TTC549 (cell line): ENCODE measurements at regions not wholly inside any gene's neighbourhood (a gene's known extent, or its start where the extent isn't known, plus 50 kb on each side); places are given as distances from the start of the nearest gene placed in this dataset.

Experiments
- FAIRE-seq: peaks from 2 replicates; lab custom pipeline; 2012; peaks lifted over from hg19 to GRCh38; lab: Jason Lieb, UNC

DNA sequence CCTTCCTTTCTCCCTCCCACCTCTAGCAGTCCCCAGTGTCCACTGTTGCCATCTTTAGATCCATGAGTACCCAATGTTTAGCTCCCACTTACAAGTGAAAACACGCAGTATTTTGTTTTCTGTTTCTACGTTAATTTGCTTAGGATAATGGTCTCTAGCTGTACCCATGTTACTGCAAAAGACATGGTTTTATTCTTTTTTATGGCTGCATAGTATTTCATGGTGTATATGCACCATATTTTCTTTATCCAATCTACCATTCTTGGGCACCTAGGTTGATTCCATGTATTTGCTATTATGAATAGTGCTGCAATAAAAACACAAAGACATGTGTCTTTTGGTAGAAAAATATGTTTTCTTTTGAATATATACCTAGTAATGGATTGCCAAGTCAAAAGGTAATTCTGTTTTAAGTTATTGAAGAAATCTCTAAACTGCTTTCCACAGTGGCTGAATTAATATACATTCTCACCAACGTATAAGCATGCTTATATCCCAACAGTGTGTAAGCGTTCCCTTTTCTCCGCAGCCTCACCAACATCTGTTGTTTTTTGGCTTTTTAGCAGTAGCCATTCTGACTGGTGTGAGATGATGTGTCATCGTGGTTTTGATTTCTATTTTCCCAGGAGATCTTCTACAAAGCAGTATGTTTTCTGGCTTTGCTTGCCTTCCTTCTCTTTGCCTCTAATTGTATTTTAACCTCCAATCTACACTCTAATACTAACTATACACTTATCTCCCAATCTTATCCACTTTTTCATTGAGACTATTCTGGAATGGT, 179.5 kb upstream of the PHF14 start:
- no peak for FAIRE-seq

DNA sequence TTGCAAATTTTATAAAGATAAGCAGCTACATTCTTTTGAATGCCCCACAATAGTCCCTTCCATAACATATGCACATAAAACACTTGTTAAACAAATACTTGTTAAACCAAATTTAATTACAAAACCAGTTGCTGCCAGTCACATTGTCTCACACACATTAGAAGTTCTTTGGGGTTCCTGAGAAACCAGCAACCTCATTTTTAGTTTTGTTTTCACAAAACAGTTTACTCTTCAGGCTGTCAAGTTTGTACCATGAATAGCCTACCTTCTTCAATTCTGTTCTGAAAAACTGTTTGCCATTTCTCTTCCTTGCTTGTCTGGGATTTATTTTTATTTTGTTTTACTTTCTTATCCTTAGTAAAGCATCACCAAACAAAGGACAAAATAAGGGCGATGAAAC, 176.5 kb upstream of the PHF14 start:
- no peak for FAIRE-seq

DNA sequence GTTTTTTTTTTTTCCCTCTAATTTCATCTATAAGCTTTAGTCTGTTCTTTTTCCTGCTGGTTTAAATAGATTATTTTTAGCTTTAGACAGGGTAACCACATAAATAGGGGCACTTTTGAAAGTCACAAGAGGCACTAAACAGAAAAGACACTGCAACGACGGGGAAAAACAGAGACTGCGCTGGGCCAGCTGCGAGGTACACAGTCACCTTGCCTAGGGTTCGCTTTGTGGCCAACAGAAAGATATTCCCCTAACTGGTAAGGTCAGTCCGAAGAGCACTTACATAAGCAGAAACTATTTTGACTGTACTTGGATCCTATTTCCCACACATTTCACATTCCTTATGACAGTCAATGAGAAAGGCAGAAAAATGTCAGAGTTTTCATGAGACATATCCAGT, 175.6 kb upstream of the PHF14 start:
- no peak for FAIRE-seq

DNA sequence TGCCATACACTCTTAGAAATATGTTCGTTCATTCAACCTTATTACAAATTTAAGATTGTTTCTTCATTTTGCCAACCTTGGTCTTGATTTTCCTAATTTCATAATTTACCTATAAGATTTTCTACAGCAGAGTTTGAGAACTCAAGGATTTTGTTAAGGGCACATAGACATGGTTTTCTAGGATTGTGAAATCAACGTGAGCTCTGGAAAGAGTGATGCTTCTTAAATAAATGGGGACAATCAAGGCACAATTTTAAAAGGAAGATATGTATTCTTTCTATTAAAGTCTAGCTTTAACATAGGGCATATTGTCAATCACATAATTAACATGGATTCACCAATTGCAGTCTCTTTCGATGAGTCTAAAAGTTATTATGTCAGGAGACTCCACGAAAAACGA, 174.2 kb upstream of the PHF14 start:
- FAIRE-seq = no peak

DNA sequence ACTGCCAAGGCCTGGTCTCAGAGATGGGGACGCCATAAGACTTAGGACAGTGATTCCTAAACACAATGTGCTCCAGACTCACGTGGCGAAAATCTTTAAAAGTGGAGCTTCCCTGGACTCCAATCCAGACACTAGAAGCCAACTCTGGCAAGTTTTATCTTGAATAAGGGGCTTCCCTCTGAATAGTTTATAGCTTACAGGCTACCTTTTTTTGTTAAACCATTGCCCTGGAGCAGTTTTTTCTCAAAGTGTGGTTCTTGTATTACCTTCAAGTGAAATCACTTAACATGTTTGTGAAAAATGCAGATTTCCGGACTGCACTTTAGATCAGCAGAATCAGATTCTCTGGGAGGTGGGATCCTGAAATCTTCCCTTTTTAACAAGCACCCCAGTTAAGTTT, 171.7 kb upstream of the PHF14 start:
- FAIRE-seq = no peak

DNA sequence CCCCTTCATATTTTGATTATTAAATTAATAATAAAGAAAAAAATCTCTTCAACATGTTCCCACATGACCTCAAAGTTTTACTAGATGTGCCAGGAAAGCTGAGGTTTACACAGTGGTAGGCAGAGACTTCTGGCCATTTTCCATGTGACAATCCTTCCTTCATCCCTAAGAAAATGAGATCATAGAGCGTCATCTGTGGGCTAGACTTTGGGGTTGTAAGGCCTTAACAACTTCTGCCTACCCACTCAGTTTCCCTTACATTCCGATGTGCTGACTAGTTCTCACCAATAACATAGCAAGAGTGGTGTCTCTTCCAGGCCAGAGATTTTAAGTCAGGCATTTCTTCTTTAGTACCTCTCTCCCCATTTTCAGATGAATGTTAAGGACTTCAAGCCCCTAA, 171.1 kb upstream of the PHF14 start:
- no peak for FAIRE-seq

DNA sequence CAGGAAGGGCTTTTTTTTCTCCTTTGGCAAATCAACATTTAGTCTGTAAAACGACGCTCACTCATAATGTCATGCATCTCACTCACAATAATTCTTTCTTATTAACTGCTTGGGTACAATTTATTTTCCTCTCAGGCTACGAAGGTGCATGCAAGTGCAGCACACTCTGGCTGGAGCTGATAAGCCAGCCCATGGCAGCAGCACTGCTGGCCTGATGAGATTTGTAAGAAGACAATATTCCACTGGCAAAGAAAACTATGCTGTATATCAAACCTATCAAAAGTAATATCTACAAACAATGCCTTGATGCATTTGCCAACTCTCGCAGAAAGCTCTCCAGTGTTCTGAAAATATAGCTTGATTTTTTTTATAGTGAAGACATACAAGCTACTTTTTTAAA, 170.0 kb upstream of the PHF14 start:
- no peak for FAIRE-seq

DNA sequence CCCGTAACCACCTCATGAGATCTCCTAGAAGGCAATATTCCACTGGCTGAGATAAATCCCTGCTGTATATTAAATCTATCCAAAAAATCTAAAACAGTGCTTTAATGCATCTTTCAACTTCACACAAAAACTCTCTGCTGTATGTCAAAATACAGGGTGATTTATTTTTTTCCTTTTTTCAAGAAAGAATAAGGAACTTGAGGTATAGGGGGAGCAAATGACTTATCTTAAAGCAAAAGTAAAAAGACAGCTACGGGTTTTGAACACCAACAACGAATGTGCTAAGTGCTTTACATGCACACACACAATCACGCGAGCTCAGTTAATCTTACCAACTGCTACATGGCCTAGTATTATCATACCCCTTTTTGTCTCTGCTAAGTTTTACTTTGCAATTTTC, 168.9 kb upstream of the PHF14 start:
- FAIRE-seq = no peak

DNA sequence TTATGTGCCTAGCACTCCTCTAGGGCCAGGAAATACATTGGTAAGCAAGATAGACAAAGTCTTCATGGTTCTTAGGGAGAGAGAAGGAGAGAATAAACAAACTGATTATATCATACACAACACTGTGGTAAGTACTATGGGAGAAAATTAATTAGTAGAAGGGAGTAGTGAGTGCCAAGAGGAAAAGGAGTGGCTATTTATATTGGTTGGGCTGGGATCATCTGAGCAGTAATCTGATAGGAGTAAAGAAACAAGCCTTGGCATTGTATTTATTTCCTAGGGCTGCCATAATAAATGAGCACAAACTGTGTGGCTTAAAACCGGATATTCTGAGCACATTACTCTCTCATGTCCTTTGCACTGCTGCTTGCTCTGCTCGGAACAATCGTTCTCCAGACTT, 158.1 kb upstream of the PHF14 start:
- no peak for FAIRE-seq

DNA sequence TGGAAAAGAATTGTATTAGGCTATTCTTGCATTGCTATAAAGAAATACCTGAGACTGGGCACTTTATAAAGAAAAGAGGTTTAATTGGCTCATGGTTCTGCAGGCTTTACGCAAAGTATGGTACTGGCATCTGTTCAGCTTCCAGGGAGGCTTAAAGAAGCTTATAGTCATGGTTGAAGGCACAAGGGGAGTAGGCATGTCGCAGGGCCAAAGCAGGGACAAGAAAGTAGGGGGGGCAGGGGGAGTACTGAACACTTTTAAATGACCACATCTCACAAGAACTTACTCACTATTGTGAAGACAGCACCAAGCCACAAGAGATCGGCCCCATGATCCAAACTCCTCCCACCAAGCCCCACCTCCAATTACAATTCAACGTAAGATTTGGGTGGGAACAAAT, 152.5 kb upstream of the PHF14 start:
- no peak for FAIRE-seq

DNA sequence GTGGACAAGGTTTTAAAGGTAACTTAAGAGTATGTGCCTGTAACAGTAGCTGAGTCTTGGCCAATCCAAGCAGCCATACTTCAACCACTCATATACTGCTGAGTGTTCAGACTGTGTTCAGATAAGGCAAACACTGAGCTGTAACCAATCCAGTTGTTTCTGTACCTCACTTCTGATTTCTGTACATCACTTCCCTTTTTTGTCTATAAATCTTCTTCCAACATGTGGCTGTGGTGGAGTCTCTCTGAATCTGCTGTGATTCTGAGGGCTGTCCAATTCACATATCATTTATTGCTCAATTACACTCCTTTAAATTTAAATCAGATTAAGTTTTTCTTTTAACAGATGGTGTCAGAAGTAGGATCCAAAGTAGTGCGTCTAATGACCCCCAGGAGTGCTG, 149.5 kb upstream of the PHF14 start:
- FAIRE-seq = no peak

DNA sequence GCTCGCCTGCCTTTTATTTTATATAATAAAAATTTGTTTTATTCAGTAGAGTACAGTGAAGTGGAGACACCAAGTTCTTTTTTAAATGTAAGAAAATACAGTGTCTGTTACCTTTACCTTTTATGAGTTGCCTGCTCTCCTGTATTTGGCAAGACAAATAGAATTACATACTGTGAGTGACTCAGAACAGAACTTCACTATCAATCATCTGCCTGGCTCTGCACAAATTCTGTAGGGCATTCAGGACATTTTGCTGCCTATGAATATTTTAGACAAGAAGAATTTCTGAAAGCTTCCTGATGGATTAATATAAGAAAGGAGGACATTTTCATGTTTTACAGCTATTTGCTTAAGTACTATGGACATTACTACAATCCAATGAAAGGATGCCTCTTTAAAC, 135.4 kb upstream of the PHF14 start:
- FAIRE-seq = no peak

DNA sequence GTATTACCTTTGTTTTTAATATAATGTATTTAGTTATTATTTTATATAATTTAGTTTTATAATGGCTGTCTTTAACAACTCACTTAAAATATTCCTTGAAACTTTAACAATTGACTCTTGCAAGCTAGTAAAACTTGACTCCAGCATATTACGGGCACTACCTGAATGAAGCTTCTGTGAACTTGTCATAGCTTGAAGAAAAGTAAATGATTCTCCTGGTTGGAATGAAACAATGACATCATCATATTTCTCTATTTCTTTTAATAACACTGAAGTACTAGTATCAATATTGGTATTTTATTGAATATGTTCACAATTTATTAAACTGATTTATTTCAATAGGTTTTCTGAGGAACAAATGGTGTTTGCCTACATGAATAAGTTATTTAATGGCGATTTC, 128.4 kb upstream of the PHF14 start:
- no peak for FAIRE-seq

DNA sequence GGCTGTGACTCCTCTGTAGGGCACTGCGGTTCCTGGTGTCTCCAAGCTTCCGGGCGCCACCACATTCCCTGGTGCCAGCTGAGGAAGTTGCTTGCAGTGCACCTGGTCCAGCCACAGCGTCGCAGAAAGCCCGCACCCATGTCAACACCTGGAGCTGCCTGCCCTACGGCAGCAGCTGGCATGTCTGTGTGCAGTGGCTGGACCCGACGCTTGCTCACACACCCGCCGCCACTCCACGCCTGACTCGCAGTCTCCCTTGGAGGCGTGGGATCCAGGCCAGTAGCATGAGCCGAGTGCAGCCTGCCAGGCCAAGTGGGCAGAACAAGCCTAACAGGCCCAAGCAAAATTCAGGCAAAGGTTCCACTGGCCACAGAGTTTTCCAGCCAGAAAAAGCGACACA, 118.1 kb upstream of the PHF14 start:
- FAIRE-seq = no peak

DNA sequence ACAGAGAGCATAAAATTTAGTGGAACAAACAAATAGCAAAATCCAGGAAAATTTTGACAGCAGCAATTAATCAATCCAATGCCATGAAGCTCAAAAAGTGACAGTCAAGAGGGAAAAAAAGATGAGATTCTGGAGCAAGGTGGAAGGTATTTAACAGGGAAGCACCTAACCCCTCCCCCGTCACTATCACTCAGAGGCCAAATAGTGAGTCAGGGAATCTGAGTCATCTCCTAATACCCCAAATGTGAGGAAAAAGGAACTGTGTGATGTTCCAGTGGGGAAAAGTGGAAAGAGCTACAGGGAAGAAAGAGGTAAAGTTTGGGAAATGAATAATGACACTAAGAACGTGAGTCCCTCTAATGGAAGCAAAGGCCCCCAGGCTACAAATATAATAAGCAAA, 113.2 kb upstream of the PHF14 start:
- FAIRE-seq = no peak

DNA sequence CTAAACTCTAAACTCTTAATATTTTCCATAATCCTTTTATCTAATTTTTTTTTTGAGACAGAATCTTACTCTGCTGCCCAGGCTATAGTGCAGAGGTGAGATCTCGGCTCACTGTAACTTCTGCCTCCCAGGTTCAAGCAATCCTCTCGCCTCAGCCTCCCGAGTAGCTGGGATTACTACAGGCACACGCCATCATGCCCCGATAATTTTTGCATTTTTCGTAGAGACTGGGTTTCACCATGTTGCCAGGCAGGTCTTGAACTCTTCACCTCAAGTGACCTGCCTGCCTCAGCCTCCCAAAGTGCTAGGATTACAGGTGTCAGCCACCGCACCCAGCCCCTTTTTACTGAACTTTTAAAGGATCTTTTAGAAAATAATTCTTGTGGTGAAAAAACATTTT, 110.2 kb upstream of the PHF14 start:
- FAIRE-seq = no peak

DNA sequence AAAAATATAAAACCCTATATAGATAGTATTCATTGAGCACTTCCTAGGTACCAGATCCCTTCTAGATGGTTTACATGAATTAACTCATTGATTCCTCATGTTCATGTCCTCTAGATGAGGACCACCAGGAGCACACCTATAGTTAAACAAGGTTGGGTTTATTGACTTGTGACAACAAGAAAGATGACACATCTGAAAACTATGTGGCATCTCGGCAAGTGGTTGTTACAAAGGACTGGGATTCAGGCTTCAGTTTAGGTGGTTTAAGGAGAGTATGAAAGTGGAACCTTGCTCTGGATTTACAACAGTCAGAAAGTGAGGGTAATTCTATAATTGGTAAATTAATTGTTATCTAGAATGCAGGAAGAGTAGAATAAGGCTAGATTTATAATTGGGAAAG, 99.0 kb upstream of the PHF14 start:
- no peak for FAIRE-seq

DNA sequence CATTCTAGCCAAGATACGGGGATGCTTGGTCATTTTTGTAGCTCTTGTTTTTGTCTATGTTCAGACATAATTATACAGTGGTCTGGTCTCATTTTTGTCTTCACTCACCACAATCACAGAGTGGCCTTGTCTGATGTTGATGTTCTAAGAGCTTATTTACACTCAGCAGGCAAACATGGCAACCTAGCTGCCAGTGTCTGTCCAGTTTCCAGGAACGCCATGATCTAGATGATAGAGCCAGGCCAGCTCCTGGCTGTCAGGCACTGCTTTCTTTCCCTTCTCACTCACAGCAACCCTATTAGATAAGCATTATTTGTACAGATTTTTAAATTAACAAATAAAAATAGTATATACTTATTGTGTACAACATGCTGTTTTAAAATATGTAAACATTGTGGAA, 98.6 kb upstream of the PHF14 start:
- FAIRE-seq = no peak

DNA sequence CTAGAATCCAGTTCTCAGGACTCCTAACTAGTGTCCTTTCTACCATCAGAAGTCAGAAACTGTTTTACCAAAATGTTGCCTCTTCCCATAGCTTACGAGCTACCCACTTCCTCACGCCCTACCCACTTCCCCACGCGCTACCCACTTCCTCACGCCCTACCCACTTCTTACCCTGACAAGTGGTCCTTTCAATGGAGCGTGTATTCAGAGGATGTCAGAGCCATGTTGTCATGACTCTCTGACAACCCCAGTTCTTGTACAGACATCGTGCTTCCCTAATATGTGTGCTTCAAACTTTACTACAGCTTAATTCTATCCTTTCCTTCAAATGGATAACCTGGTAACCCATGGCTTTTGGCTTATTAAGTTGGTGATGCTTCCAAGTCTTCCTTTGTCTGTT, 84.8 kb upstream of the PHF14 start:
- FAIRE-seq = no peak

DNA sequence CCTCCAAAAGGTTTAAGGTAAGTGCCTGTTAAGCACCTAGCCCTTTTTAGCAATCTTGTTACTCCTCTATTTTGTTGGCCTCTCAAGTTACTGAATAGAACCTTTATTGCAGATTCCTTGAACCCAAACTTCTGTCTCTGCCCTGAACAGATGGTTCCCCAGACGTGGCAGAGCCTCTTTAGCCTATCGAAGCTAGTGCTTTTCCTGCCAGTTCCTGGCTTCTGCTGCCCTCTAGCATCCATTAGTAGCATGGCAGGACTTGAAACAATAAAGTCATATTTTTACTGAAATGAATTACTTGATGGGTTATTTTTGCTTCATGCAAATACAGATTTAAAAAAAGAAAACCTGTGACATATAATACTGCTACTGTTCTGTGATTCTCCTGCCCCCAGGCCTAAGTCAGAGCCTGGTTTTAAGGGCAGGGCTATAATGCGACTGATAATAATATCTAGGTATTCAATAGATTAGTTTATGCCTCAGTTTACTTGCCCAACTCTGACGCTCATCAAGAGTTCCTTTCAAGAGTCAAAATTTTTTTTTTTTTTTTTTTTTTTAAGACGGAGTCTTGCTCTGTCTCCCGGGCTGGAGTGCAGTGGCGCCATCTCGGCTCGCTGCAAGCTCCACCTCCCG, 84.3 kb upstream of the PHF14 start:
- FAIRE-seq = no peak

DNA sequence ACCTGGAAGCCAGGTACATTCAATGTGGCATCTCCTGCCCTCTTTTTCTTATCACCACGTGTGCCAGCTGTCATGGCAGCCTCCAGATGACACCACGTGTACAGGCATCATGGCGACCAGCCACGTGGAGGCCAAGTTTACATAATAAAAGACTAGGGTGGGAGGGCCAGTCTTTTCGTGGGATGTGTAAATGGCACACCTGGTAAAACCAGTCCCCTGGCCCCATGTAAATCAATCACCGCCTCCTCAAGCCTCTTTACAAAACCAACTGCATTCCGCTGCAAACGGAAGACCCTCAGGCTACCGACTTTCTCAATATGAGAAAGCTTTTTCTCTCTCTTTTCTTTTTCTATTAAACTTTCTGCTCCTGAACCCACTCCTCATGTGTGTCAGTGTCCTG, 65.1 kb upstream of the PHF14 start:
- FAIRE-seq = no peak

DNA sequence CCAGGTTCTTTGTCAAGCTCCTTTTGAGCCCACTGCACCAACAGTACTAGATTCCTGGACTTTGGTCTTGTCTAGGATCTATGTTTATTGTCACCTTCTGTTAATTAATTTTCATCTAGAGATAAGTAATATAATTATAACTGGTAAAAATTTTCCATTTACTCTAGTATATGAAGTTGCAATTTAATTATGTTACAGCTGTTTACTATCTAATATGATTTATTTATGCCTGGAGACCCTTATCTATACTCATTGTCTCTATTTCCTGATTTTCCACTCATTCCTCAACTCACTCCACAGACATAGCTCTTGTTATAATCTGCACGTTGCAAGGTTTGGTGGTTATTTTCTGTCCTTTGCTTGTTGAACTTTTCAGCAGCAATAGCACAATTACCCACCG, 63.2 kb upstream of the PHF14 start:
- FAIRE-seq = no peak

DNA sequence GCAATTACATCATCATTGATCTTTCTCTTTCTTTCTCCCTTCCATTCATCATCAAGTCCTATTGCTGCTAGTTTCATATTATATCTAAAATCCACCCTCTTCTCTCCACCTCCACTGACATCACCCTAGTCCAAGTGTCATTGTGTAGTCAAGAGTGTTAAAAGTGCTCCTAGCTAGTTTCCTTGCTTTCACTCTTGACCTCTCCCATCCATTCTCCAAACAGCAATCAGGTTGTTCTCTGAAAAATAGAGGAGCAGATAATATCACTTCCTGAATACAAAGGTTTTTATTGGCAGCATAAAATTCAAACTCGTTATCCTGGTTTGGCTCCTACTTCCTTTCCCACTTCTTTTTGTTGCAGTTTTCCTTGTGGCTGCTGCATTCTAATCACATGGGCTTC, 61.6 kb upstream of the PHF14 start:
- FAIRE-seq = no peak

DNA sequence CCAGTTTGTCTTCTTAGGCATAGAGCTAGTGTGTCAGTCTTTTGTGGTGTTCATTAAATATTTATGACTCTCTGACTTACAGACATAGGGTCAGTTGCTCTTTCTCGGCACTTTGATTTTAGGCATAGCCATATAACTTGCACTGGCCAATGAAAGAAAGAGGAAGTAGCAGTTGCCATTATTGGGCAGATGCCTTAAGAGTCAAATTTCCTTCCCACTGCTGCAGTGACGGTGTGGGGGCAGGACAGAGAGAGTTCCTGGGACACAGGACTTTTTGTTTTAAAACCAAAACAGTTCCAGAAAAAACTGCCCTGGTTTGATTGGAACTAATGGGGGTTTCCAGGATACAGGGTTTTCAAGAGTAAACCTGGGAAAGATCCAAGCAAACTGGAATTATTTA, 60.2 kb upstream of the PHF14 start:
- no peak for FAIRE-seq
